NCI-H146 (cell line): ENCODE measurements at regions not wholly inside any gene's neighbourhood (a gene's known extent, or its start where the extent isn't known, plus 50 kb on each side); places are given as distances from the start of the nearest gene placed in this dataset.

Experiments
- DNase-seq: peaks from one replicate; lab custom pipeline; 2025; lab: John Stamatoyannopoulos, UW

- DNase-seq = no peak
Observed at GRCh38 chr3:13266005-13266404, 154.1 kb downstream of the NUP210 start.

GRCh38 chr3:13265507-13265906 is 154.6 kb downstream of the NUP210 start:
- DNase-seq = no peak

- no peak for DNase-seq
Observed at GRCh38 chr3:13265016-13265415, 155.1 kb downstream of the NUP210 start.

- DNase-seq = no peak
Observed at GRCh38 chr3:13264468-13264795, 155.7 kb downstream of the NUP210 start.

- DNase-seq = no peak
Observed at GRCh38 chr3:13263770-13264467, 156.2 kb downstream of the NUP210 start.

- DNase-seq = no peak
Observed at GRCh38 chr3:13262493-13263211, 157.5 kb downstream of the NUP210 start.

GRCh38 chr3:13261892-13262291 is 158.2 kb downstream of the NUP210 start:
- no peak for DNase-seq

- DNase-seq = no peak
Observed at GRCh38 chr3:13261104-13261830, 158.9 kb downstream of the NUP210 start.

GRCh38 chr3:13260259-13261103 is 159.6 kb downstream of the NUP210 start:
- DNase-seq = no peak

GRCh38 chr3:13259831-13260230 is 160.3 kb downstream of the NUP210 start:
- DNase-seq = no peak

GRCh38 chr3:13258986-13259514 is 161.1 kb downstream of the NUP210 start:
- DNase-seq = no peak

- no peak for DNase-seq
Observed at GRCh38 chr3:13258280-13258679, 161.8 kb downstream of the NUP210 start.

- no peak for DNase-seq
Observed at GRCh38 chr3:13257666-13258065, 162.5 kb downstream of the NUP210 start.

- no peak for DNase-seq
Observed at GRCh38 chr3:13256845-13257244, 163.3 kb downstream of the NUP210 start.

- no peak for DNase-seq
Observed at GRCh38 chr3:13254028-13254951, 165.8 kb downstream of the NUP210 start.

GRCh38 chr3:13253208-13253937 is 166.7 kb downstream of the NUP210 start:
- no peak for DNase-seq

GRCh38 chr3:13252207-13252606 is 167.9 kb downstream of the NUP210 start:
- DNase-seq = no peak

- no peak for DNase-seq
Observed at GRCh38 chr3:13251166-13251903, 168.8 kb downstream of the NUP210 start.

GRCh38 chr3:13249664-13250390 is 170.3 kb downstream of the NUP210 start:
- no peak for DNase-seq
